Nephron progenitor cell (in vitro differentiated cells): ENCODE measurements at regions not wholly inside any gene's neighbourhood (a gene's known extent, or its start where the extent isn't known, plus 50 kb on each side); places are given as distances from the start of the nearest gene placed in this dataset.

Experiments
- DNase-seq: peaks from one replicate; pipeline ENCODE4 v3.0.0; 2021
- H3K27ac Mint-ChIP-seq: 2 replicates; pipeline ENCODE4 v1.8.0; 2021; ENCODE audit warnings: mild to moderate bottlenecking, moderate library complexity, mixed read lengths
- H3K27me3 Mint-ChIP-seq: 2 replicates; pipeline ENCODE4 v1.8.0; 2021; ENCODE audit warnings: mild to moderate bottlenecking, low read depth, mixed read lengths; ENCODE audit not compliant: poor library complexity
- H3K36me3 Mint-ChIP-seq: 2 replicates; pipeline ENCODE4 v1.8.0; 2021; ENCODE audit warnings: low read depth, mixed read lengths
- H3K4me1 Mint-ChIP-seq: 2 replicates; pipeline ENCODE4 v1.8.0; 2021; ENCODE audit warnings: mixed read lengths
- H3K4me3 Mint-ChIP-seq: 2 replicates; pipeline ENCODE4 v1.8.0; 2021; ENCODE audit warnings: mild to moderate bottlenecking, moderate library complexity, mixed read lengths
- H3K9me3 Mint-ChIP-seq: 2 replicates; pipeline ENCODE4 v1.8.0; 2021; ENCODE audit warnings: mild to moderate bottlenecking, moderate library complexity, mixed read lengths
- TF ChIP-seq, protein P1 (sequence below): fragments of 200-600 bp; sonication (generic); IDR thresholded peaks from 2 replicates; pipeline ENCODE4 v1.5.0; 2021; ENCODE audit warnings: antibody characterized with exemption

DNA sequence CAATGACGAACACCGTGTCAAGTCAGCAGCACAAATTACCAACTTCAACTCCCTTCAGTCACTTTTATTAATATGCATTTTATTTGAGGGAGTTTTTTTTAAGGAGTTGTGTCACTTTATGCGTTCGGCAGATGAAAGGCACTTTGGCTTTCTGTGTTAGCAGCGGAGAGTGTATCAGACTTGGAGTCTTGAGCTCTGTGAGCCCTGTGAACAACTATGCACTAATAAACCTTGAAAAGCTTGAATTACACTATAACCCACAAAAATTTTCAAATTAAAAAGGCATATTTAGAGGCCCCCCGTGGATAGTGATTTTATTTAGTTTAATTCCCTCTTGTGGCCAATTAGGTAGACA lies 335.3 kb upstream of the NT5E start:
- no peak overlapping the region for H3K4me3 Mint-ChIP-seq
- no peak for DNase-seq
- TF ChIP-seq, protein P1, sequence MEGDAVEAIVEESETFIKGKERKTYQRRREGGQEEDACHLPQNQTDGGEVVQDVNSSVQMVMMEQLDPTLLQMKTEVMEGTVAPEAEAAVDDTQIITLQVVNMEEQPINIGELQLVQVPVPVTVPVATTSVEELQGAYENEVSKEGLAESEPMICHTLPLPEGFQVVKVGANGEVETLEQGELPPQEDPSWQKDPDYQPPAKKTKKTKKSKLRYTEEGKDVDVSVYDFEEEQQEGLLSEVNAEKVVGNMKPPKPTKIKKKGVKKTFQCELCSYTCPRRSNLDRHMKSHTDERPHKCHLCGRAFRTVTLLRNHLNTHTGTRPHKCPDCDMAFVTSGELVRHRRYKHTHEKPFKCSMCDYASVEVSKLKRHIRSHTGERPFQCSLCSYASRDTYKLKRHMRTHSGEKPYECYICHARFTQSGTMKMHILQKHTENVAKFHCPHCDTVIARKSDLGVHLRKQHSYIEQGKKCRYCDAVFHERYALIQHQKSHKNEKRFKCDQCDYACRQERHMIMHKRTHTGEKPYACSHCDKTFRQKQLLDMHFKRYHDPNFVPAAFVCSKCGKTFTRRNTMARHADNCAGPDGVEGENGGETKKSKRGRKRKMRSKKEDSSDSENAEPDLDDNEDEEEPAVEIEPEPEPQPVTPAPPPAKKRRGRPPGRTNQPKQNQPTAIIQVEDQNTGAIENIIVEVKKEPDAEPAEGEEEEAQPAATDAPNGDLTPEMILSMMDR: no peak
- H3K27ac Mint-ChIP-seq: no peak overlapping the region
- peaks cover 60% of the 10 kb centered on the region for H3K4me1 Mint-ChIP-seq
- H3K36me3 Mint-ChIP-seq: no peaks in the 10 kb centered on the region
- no peaks in the 10 kb centered on the region for H3K9me3 Mint-ChIP-seq
- H3K27me3 Mint-ChIP-seq: no peaks in the 10 kb centered on the region

DNA sequence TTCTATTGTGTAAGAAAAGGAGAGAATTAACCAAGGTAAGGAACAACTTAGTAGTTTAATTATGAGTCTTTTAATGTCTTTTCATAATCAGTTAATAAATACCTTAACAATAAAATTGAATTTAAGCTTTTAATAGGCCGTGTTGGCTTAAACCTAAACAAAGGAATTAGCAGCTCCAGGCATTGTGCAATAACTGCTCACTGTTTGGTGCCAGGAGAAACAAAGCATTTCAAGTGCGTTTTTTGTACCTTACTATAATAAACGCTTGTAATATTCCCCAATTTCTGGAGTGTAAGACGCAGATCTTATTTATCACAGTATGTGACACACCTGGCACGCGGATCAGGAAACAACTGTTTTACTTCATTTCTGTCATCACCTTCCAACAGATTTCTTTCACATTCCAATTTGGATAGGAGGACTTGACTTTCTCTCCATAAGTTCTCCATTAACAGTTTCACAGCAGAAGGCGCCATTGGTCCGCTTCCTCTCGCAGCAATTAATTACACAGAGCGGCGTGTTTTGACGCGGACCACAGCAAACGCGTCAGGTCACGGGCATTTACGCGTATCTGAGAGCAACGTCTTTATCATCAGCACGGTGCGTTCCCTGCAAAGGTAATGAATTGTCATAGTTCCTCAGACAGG lies 335.8 kb upstream of the NT5E start:
- DNase-seq: no peak
- no peaks in the 10 kb centered on the region for H3K36me3 Mint-ChIP-seq
- H3K4me3 Mint-ChIP-seq: no peak overlapping the region
- H3K27me3 Mint-ChIP-seq: no peaks in the 10 kb centered on the region
- no peaks in the 10 kb centered on the region for H3K9me3 Mint-ChIP-seq
- peaks cover 55% of the 10 kb centered on the region for H3K4me1 Mint-ChIP-seq
- no peak overlapping the region for H3K27ac Mint-ChIP-seq
- TF ChIP-seq, protein P1: no peak

DNA sequence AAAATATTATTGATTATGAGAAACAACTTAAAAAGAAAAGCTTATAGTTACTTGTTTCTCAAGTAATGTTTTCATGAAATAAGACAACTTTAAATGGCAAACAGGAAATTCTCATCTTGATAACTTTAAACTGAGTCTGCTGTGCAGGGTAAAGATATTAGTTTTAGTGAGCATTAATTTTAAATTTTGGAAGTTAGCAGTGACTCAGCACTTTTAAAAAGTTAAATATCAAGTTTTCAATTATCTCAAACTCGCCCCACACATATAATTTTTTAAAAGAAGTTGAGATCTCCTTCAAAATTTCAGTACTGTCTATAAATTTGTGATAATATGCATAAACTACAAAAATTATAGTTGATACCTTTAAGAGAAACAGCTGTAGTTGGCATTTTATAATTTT lies 337.3 kb upstream of the NT5E start:
- Mint-ChIP-seq H3K27me3 (no peaks in the 10 kb centered on the region), H3K4me3 (no peak overlapping the region), H3K27ac (no peak overlapping the region), H3K9me3 (no peaks in the 10 kb centered on the region), H3K4me1 (peaks cover 41% of the 10 kb centered on the region), H3K36me3 (no peaks in the 10 kb centered on the region)
- TF ChIP-seq, protein P1: no peak
- DNase-seq: no peak

DNA sequence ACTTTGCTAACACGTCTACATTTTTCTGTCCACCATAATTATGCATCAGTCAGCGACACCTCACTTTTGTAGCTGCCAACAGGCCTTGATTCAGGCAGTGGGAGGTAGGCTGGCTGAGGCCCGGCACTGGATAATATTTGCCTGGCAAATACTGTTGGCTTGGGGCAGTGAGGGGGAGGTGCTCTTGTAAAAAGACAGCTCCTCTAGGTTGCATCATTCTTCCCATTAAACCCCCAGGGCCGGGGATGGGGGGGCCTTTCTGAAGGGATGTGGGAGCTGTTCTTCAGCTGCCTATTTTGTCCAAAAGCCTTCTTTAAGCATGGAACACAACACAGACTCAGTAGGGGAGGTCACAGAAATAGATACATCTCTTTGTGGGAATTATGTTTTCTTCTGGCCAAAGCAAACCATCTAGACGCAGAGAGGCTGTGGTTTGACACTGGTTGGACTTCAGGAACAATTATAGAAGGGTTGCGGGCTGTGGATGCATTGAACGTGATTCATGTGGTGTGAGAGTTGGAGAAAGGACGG lies 338.3 kb upstream of the NT5E start:
- H3K36me3 Mint-ChIP-seq: no peaks in the 10 kb centered on the region
- no peak overlapping the region for H3K27ac Mint-ChIP-seq
- TF ChIP-seq, protein P1: no peak
- peak; percentile 8 for DNase-seq
- no peak overlapping the region for H3K4me3 Mint-ChIP-seq
- H3K4me1 Mint-ChIP-seq: peaks cover 41% of the 10 kb centered on the region
- no peaks in the 10 kb centered on the region for H3K9me3 Mint-ChIP-seq
- H3K27me3 Mint-ChIP-seq: no peaks in the 10 kb centered on the region

DNA sequence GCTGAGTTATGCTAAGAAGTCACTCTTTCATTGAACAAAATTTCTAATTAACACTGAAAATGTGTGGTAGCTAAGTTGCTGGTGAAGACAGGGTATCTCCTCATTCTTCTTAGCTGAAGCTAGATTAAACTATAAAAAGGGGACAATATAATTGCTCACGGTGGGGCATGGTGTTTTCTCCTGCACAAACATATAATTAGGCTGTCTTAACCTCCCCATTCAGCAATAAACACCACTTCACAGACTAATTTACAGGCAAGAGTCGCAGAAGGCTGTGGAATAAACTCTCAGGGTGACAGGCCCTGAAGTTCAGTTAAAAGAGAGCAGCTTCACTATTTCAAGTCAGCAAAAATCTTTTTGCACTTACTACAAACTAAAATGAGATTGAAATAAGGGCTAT lies 338.9 kb upstream of the NT5E start:
- Mint-ChIP-seq H3K4me1 (peaks cover 35% of the 10 kb centered on the region), H3K4me3 (no peak overlapping the region), H3K36me3 (no peaks in the 10 kb centered on the region), H3K27ac (no peak overlapping the region), H3K9me3 (no peaks in the 10 kb centered on the region), H3K27me3 (no peaks in the 10 kb centered on the region)
- DNase-seq: no peak
- TF ChIP-seq, protein P1: no peak

DNA sequence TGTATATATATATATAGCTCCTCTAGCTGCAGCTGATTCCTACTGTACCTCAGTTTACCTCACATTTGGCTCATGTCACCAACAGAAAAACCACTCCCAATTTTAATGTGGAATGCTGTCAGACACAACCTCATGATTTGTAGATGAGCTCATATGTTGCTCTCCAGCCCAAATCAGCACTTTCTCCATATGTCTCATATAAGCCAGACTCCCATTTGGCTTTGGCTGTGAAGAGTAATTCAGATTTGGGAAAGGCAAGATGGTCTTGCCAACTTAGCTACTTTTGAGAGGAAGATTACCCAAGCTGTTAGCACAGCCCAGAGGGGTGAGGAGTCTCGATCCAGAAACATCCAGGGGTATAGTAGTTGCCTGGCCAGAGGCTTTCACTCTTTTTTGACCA lies 342.2 kb upstream of the NT5E start:
- peaks cover 2% of the 10 kb centered on the region for H3K9me3 Mint-ChIP-seq
- TF ChIP-seq, protein P1: no peak
- peaks cover 3% of the 10 kb centered on the region for H3K27me3 Mint-ChIP-seq
- H3K4me1 Mint-ChIP-seq: peaks cover 16% of the 10 kb centered on the region
- no peak overlapping the region for H3K27ac Mint-ChIP-seq
- no peak for DNase-seq
- H3K36me3 Mint-ChIP-seq: no peaks in the 10 kb centered on the region
- no peak overlapping the region for H3K4me3 Mint-ChIP-seq
